ENCODE measurements at regions not wholly inside any gene's neighbourhood (a gene's known extent, or its start where the extent isn't known, plus 50 kb on each side); places are given as distances from the start of the nearest gene placed in this dataset.

- POLR2A ChIA-PET = no interaction called here
- in situ Hi-C loops (cut with MboI) = no loop called here
Measured at GRCh38 chr16:60932600-60932999, 1103.6 kb downstream of the CDH8 start.

More at GRCh38 chr16:60932600-60932999, 1103.6 kb downstream of the CDH8 start:
- ATAC-seq (no peak), FAIRE-seq (no peak), DNase-seq (ENCODE audit: extremely low read depth in 1 of 4, low spot score in 3 of 4) (no peak)
- H3K4me2 ChIP-seq (ENCODE audit: insufficient read depth, low read length) = no peak overlapping the region
- BruUV-seq (replicated peaks) = no TSS peak
- H3K4me3 ChIP-seq = no peak overlapping the region
- no peak for TF ChIP-seq TFAM (CRISPR knock-in tag; conservative IDR thresholded peaks at IDR 0.05)
- TF ChIP-seq ZBTB5 (IDR thresholded peaks at IDR 0.05) = no peak
- TF ChIP-seq GTF2A2 (tag; IDR thresholded peaks at IDR 0.05) = no peak
- TF ChIP-seq NCOR1 (IDR thresholded peaks at IDR 0.05) = no peak
- TF ChIP-seq ZNF445 (CRISPR knock-in tag; IDR thresholded peaks at IDR 0.05; ENCODE audit: low read depth) = no peak
- TF ChIP-seq SMC3 (conservative IDR thresholded peaks at IDR 0.05; ENCODE audit: insufficient read depth, low read depth, low read length) = no peak
- TF ChIP-seq ZNF644 (tag; IDR thresholded peaks at IDR 0.05; ENCODE audit: low read depth) = no peak
- no peak for TF ChIP-seq HBP1 (CRISPR knock-in tag; IDR thresholded peaks at IDR 0.05)
- TF ChIP-seq HDAC6 (IDR thresholded peaks at IDR 0.05; ENCODE audit: low read depth, low read length) = no peak
- TF ChIP-seq ZNF583 (CRISPR knock-in tag; IDR thresholded peaks at IDR 0.05) = no peak
- no peak for TF ChIP-seq FOSL1 (tag; conservative IDR thresholded peaks at IDR 0.05)
- TF ChIP-seq ZNF584 (CRISPR knock-in tag; IDR thresholded peaks at IDR 0.05; ENCODE audit: low read depth) = no peak
- TF ChIP-seq NFIX (CRISPR knock-in tag; IDR thresholded peaks at IDR 0.05; ENCODE audit: low read depth) = no peak
- no peak for TF ChIP-seq TEAD4 (IDR thresholded peaks at IDR 0.05; ENCODE audit: low read length)
- TF ChIP-seq TEAD4 (CRISPR knock-in tag; IDR thresholded peaks at IDR 0.05; ENCODE audit: borderline replicate concordance) = no peak
- no peak for TF ChIP-seq ZBTB34 (CRISPR knock-in tag; IDR thresholded peaks at IDR 0.05)
- no peak for TF ChIP-seq PBX2 (CRISPR knock-in tag; IDR thresholded peaks at IDR 0.05; ENCODE audit: low read depth)
- no peak for TF ChIP-seq PBX2 (tag; conservative IDR thresholded peaks at IDR 0.05; ENCODE audit: low read depth)
- intact Hi-C loops (cut with micrococcal nuclease) = no loop called here
- no peak overlapping the region for H2AFZ ChIP-seq (ENCODE audit: low read depth, low read length)
- CTCF ChIA-PET (ENCODE audit: low intra/inter-chr PET ratio) = no interaction called here
- H4K20me1 ChIP-seq (replicated peaks; ENCODE audit: control insufficient read depth, insufficient read depth, low read length) = no peaks in the 10 kb centered on the region
- no peak overlapping the region for H3K27ac ChIP-seq (ENCODE audit: extremely low read depth, low read depth, low read length)
- 0% methylated on average over 2 of the region's 3 CpGs for WGBS (ENCODE audit: insufficient coverage, low coverage, missing lambda C conversion rate)
- no peaks in the 10 kb centered on the region for H3K79me2 ChIP-seq (ENCODE audit: control insufficient read depth, insufficient read depth, low read length)
- H3K9me3 ChIP-seq (replicated peaks; ENCODE audit: control insufficient read depth, insufficient read depth, low read depth, low read length) = no peaks in the 10 kb centered on the region
- no peak overlapping the region for H3K9ac ChIP-seq (ENCODE audit: insufficient read depth in 1 of 2, low read depth in 2 of 2, low read length in 2 of 2)
- H3K36me3 ChIP-seq (ENCODE audit: control insufficient read depth, insufficient read depth, low read length) = no peaks in the 10 kb centered on the region
- H3K27me3 ChIP-seq (ENCODE audit: control insufficient read depth in 2 of 2, insufficient read depth in 2 of 2, low read length in 2 of 2) = no peaks in the 10 kb centered on the region
- no peaks in the 10 kb centered on the region for H3K9me1 ChIP-seq (ENCODE audit: control insufficient read depth, insufficient read depth, low read length)
- no peaks in the 10 kb centered on the region for H3K4me1 ChIP-seq (replicated peaks in 1 of 2; ENCODE audit: control insufficient read depth in 2 of 2, insufficient read depth in 2 of 2, low read length in 2 of 2)
